ENCODE measurements at regions not wholly inside any gene's neighbourhood (a gene's known extent, or its start where the extent isn't known, plus 50 kb on each side); places are given as distances from the start of the nearest gene placed in this dataset.
"Not testable (repeated sequence)": the region's sequence is repeated elsewhere in the genome, so short reads cannot be mapped to it uniquely, and the experiment has no call there.

- DNase-seq: no peak
These were observed 92.6 kb downstream of the DLL1 start for GRCh38 chr6:170198298-170198697.

- DNase-seq: no peak
These were observed 97.5 kb downstream of the DLL1 start for GRCh38 chr6:170193326-170193821.

GRCh38 chr6:170192905-170193304 lies 98.0 kb downstream of the DLL1 start:
- no peak for DNase-seq

- DNase-seq: not testable (repeated sequence)
These were observed 98.8 kb downstream of the DLL1 start for GRCh38 chr6:170192101-170192500.

- DNase-seq: no peak
These were observed 100.8 kb downstream of the DLL1 start for GRCh38 chr6:170190046-170190445.

- no peak for DNase-seq
These were observed 101.6 kb downstream of the DLL1 start for GRCh38 chr6:170189236-170189635.

GRCh38 chr6:170188571-170189001 lies 102.3 kb downstream of the DLL1 start:
- no peak for DNase-seq

- DNase-seq: no peak
These were observed 103.0 kb downstream of the DLL1 start for GRCh38 chr6:170187669-170188566.

GRCh38 chr6:170186941-170187668 lies 103.8 kb downstream of the DLL1 start:
- no peak for DNase-seq

- no peak for DNase-seq
These were observed 104.6 kb downstream of the DLL1 start for GRCh38 chr6:170186006-170186935.

GRCh38 chr6:170185175-170185978 lies 105.5 kb downstream of the DLL1 start:
- DNase-seq: no peak

GRCh38 chr6:170184316-170184715 lies 106.6 kb downstream of the DLL1 start:
- no peak for DNase-seq

- no peak for DNase-seq
These were observed 107.4 kb downstream of the DLL1 start for GRCh38 chr6:170183521-170183920.

GRCh38 chr6:170182781-170183120 lies 108.1 kb downstream of the DLL1 start:
- DNase-seq: no peak

GRCh38 chr6:170182093-170182780 lies 108.6 kb downstream of the DLL1 start:
- DNase-seq: no peak

GRCh38 chr6:170181338-170181690 lies 109.6 kb downstream of the DLL1 start:
- DNase-seq: no peak

- DNase-seq: no peak
These were observed 110.1 kb downstream of the DLL1 start for GRCh38 chr6:170180671-170181337.

- DNase-seq: no peak
These were observed 111.1 kb downstream of the DLL1 start for GRCh38 chr6:170179616-170180324.

All from muscle of back (tissue), 3 donors.